ENCODE measurements at regions not wholly inside any gene's neighbourhood (a gene's known extent, or its start where the extent isn't known, plus 50 kb on each side); places are given as distances from the start of the nearest gene placed in this dataset.
"Not testable (repeated sequence)": the region's sequence is repeated elsewhere in the genome, so short reads cannot be mapped to it uniquely, and the experiment has no call there.

DNA sequence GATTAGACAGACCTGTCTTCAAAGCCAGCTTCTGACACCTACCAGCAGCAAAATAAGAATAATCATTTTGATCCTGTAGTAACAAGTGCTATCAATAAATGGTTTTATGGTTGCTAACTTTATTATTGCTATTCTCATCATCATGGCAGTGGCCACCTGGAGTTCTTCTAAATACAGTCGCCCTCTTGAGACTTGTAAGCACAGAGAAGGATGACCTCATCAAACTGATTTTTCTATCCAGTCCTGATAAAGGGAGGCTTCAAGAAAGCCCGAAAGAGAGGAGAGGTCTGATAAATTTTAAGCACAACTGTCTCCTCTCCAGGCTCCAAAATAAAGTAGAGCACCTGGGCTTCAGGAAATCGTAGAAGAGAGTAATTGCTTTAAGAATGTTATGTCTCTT, 286.4 kb downstream of the USP46 start:
- no peak for DNase-seq (ENCODE audit: low read depth)

DNA sequence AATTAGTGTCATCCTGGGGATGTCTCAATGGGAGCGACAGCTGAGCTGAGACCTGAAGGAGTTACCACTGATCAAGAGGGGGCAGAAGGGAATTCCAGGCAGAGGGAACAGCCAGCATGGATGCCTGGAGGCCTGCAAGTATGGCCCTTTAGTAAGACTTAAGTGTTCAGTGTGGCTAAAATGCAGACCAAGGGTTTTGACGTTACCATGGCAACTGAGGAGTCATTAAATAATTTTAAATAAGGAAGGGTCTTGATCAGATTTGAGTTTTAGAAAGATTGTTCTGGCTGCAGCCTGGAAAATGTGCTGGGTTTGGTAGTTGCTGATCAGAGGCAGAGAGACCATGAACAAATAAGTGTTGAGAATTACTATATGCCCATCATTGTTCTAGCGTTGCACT, 285.5 kb downstream of the USP46 start:
- DNase-seq (ENCODE audit: low read depth) = no peak

DNA sequence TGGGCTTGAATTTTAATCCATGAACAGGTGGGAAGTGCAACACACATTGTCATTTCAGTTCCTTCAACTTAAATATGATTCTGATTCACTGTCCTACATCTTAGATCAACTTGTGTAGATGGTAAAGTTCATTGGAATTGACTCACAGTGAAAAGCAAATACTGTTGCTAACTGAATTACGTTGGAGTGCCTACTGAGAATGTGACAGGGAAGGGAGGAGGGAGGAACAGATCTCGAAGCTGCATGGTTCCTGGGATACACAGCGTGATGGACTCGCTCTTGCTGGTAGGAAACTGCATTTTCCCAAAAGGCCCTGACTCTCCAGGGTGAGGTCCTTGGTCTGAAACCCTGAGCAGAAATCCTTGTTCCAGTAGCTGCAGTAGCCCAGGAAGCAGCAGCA, 284.2 kb downstream of the USP46 start:
- no peak for DNase-seq (ENCODE audit: low read depth)

DNA sequence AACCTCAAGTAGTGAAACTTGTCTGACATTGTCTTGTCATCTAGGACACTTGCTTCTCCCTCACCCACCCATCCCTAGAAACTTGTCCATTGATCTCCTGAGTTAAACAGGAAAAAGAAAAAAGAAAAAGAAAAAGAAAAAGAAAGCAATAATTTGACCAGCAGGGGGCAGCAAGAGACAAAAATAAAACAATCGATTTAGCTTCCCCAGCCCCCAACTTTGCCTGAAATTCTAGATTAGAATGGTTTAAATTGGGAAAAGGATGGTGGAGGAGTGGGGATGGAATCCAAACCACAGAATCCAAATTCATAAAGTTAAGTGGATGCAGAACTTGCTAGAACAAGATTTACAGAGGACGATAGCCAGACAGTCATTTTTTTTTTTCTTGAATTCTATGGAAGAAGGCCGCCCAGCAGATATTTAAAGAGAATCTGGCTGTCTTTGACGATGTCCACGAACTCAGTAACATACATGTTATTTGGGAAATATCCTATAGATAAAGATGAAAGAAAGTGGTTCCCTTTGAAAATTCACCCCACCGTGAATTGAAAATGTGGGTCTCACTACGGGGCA, 282.9 kb downstream of the USP46 start:
- DNase-seq (ENCODE audit: low read depth) = peak; percentile 38

DNA sequence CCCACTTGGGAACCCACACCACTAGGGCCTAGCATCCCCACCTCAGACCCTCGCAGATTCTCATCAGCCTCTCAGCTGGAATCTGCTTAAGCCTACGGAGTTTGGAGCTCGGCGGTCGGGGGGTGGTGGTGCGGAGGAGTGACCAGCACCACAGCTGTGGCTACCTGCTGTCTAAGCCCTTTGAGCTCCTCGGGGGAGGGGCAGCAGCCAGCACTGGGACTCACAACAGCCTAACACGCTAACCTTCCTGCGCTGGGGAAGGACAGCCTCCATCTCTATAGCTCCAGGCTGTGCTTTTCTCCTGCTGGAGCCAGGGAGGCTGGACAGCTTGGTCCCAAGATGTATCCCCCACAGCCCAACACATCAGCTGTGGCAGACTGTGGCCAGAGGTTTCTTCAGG, 281.5 kb downstream of the USP46 start:
- DNase-seq (ENCODE audit: low read depth) = no peak

DNA sequence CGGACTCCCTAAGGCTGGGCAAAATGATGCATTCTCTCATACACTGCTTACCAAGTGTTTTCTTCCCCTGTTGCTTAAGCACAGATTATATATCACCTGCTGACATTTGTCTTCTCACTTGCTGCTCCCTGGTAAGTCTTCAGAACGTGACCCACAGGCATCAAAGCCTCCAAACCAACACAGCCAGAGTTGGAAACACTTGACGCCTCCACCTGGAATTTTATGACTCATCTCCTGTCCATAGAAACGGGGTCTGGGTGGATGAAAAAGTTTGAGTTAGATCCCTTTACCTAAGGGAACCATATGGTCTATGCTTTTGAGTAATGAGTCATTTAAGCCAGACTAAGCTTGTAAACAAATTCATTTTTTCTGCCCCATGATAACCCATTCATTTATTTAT, 251.6 kb downstream of the USP46 start:
- no peak for DNase-seq (ENCODE audit: low read depth)

DNA sequence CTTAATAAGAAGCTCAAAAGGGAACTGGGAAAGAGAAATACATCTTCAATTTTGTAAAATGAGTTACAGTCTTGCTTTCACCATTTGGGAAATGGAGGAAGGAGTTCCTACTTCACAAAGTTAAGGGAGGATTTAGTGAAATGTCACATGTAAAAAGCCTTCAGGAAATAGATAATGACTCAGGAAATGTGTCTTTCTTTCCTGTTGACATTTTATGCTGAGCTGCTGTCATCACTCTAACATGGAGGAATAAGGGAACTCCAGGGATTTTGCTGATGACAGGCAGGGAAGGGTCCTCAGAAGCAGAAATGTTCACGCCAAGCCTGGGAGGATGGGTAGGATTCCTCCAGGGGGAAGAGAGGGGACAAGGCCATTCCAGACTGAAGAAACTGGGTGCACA, 251.1 kb downstream of the USP46 start:
- no peak for DNase-seq (ENCODE audit: low read depth)

DNA sequence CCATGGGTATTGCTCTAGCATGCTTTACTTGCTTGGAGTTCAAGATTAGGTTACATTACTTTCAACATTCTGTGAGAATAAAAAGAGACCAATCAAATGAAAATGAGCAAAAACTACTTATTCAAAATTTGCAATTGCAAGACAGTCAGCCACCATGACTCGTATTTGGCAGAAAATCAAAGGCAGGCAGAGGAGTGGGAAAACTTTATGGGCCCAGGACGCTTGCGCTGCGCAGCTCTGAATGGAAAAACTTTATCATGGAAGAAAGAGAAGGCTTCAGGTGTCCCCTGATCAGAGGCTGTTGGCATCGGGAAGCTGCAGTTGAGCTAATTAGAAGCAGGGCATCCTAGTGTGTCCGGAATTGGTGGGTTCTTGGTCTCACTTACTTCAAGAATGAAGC, 250.6 kb downstream of the USP46 start:
- no peak for DNase-seq (ENCODE audit: low read depth)

DNA sequence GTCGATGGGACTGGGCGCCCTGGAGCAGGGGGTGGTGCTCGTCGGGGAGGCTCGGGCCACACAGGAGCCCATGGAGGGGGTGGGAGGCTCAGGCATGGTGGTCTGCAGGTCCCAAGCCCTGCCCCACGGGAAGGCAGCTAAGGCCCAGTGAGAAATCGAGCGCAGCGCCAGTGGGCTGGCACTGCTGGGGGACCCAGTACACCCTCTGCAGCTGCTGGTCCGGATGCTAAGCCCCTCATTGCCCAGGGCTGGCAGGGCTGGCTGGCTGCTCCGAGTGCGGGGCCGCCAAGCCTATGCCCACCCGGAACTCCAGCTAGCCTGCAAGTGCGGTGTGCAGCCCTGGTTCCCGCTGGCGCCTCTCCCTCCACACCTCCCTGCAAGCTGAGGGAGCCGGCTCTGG, 249.3 kb downstream of the USP46 start:
- not testable (repeated sequence) for DNase-seq (ENCODE audit: low read depth)

DNA sequence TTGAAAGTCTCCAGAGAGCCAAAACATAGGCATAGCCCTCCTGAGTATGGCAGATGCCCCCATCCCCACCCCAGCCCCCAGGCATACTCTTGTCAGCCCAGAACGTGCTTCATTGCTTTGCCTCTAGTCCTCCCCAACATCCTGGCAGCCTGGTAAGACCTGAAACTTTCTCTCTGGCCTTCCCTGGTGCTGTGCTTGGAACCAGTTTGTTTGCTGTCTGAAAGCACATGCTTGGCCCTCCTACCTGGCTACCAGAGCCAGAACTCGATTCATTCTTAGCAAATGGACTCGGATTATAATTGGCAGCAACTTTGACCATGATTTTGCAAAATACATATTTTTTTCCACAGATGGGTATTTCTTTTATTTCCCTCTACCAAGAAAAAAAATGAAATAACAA, 248.1 kb downstream of the USP46 start:
- no peak for DNase-seq (ENCODE audit: low read depth)

DNA sequence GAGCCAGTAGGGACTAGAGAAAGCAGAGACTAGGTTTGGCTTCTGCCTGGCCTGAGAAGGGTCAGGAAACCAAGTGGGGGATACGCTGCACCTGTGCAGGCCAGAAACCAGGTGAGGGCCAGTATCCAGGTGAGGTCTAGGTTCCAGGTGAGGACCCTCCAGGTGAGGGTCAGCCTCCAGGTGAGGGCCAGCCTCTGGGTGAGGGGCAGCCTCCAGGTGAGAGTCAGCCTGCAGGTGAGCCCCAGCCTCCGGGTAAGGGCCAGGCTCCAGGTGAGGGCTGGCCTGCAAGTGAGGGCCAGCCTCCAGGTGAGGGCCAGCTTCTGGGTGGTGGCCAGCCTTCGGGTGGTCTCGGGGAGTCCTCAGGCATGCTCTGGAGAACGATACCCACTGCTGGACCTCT, 238.8 kb downstream of the USP46 start:
- no peak for DNase-seq (ENCODE audit: low read depth)

DNA sequence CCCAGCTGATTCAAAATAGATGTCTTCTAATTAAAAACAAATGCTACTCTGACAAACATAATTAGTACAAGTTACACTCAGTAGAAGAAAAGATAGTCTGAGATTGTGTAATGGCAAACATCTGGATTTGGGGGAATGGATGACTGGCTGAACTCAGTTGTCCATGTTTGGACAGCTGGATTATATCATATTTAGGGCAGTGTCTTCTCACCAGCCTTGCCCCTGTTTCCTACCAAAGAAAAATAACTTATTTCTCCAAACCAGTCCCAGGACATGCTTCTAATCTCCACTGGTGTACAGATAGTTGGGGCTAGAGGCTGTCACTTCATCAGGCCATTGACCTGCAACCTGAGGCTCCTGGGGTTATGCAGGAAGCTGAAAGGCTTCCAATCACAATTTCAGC, 237.3 kb downstream of the USP46 start:
- DNase-seq (ENCODE audit: low read depth) = no peak

DNA sequence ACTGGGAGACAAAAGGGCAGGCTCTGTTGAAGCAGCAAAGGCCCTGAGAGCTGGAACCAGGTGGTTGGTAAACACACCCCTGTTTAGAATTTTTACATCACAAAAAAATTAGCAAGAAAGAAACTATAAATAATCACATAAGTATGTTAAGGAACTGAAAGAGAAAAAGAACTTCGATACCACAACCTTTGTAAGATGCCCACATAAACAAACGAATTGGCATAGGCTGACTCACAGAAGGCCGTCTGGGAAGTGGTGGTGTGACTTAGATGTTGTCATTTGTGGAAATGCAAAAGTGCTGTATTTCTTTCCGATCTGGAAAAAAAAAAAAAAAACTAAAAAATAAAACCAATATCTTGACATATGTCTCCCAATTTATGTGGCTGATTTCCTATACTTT, 235.1 kb downstream of the USP46 start:
- DNase-seq (ENCODE audit: low read depth) = no peak

DNA sequence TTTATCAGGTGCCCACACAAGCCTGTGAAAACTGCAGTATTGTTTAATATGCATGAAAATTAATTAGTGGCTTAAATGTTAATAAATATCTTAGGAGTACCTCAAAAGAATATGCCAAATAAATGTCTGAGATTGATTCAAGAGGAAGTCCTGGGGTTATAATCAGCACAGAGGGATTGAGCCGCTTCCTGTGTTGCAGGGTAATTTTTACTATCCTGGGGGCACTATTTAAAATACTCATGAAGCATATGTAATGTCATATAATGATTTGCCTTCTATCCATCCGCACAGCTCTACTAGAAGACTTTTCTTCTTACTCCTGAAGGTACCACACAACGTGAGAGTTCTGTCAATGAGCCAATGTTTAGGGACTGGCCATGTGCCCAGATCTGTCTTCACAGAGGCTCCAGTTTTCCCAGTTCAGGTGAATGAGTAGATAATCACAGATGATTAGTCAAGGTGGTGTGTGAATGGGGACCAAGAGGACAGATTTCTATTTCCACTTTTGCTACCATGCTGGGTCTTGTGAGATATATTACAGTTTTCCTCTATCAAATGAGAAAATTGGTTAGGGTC, 233.3 kb downstream of the USP46 start:
- DNase-seq (ENCODE audit: low read depth) = no peak

DNA sequence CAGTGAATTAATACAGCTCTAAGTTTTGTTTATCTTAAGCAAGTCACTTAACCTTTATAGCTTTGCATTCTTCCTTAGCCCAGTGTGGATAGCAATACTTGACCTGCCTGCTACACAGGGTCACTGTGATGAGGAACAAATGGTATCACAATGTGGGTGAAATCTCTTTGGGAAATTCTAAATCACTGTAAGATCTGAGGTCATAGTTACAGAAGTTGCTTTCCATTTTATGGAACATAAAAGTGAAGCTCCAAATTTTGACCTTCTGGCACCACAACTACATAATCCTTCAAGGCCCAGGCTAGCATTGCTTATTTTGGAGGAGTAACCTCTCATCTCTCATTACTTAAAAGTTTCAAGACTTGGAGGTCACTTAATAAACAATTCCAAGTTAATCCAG, 227.7 kb downstream of the USP46 start:
- DNase-seq (ENCODE audit: low read depth) = no peak

DNA sequence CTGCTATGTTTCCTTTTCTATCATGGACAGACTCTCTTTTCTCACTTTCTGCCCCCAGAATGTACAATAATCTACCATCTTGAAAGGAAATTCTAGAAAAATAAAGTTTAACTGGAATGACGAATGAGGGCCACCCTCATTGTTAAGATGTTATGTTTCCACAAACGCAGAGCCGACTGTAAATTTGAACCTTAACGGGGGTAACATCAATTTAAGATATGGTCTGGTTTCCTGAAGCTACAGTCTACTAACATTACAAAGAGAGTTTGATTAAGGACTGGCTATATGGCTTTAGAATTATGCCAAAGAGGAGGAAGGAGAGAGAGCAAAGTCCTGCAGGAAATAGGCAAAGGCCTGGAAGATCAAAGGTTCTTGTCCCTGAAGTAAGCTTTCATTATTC, 227.2 kb downstream of the USP46 start:
- DNase-seq (ENCODE audit: low read depth) = no peak

DNA sequence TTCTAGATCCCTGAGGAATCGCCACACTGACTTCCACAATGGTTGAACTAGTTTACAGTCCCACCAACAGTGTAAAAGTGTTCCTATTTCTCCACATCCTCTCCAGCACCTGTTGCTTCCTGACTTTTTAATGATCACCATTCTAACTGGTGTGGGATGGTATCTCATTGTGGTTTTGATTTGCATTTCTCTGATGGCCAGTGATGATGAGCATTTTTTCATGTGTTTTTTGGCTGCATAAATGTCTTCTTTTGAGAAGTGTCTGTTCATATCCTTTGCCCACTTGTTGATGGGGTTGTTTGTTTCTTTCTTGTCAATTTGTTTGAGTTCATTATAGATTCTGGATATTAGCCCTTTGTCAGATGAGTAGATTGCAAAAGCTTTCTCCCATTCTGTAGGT, 216.6 kb downstream of the USP46 start:
- DNase-seq (ENCODE audit: low read depth) = not testable (repeated sequence)

DNA sequence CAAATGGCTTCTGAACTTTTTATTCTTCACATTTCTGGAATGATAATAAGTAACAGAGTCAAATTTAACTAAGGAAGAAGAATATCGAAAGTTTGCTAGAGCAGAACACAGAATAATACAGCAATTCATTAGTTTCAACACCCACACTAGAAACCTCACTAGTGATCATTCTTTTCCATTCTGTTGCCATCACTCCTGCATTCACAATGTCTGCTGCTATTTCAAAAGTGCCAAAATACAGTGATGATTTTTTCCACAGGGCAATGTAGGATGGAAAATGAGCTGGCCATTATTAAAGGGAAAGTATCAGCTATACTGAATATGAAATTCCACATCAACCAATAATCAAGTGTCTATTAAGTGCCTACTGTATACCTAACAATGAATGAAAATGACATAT, 186.7 kb downstream of the USP46 start:
- no peak for DNase-seq (ENCODE audit: low read depth)

DNA sequence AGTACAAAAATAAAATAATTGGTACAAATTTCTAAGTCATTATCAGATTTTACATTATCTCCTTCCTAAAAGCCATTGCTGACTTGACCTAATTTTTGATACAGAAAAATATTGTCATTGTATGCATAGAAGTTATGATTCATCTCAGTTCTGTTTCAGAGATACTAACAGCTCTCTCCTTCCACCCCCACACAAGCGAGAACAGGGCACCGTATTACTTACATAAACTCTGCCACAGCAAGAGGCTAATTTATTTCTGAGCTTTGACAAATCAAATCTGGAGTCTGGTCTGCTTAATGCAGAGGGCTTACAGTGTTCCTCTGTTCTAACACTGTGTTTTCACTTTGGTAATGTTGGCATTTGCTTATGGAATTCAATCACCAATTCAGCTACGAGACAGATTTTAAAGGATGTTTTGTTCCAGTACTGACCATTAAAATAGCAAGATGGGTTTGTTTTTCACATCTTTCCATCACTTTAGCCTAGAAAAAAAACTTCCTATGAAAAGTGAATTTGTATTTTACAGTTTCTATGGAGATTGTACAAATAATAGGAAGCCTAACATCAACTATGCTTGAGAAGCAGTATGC, 181.8 kb downstream of the USP46 start:
- no peak for DNase-seq (ENCODE audit: low read depth)

DNA sequence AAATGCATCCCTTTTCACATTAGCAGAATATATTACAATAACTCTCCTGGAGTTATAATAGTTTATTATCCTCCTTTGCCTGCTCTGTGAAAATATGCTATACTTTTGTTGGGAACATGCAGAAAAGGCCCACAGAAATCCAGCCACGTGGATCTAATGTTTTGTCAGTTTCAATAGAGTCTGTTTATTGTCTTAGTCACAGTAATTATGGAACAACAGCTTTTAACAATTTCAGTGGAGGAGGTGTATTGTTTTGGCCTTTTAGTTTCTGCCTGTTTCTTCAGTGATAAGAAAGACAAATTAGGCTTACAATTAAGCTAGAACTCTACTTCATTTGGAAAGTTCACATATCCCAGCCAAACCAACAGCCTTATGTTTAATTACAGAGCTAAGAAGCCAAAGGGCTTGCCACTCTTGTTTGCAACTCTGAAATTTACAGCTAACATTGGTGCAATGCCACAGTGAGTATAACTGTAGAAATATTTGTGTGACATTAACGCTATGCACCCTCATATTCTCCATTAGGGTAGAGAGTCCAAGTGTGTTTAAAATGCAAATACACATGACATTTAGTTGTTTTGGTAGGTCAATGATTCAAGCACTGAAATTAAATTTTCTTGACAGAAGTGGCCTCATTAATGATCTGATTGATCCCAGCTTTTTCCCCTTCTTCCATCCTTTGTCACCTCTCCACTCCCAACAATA, 175.8 kb downstream of the USP46 start:
- no peak for DNase-seq (ENCODE audit: low read depth)

DNA sequence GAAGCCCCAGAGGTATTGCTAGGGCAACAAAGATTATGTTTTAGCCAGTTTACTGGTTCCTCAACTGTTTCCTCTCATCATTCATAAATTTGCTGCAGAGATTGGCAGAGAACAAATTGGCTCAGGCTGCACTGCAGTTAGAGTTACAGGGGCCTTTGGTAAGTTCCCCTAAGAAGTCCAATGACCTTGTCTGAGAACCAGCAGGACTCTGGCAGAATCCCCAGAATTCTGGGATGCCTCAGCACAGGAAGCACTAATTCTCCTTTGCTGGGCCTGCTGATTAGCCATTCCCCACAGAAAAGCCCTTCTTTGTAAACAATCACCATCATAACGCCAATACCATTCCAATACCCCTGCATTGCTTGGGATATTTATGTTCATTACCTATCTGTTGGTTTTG, 151.3 kb downstream of the USP46 start:
- DNase-seq (ENCODE audit: low read depth) = no peak

DNA sequence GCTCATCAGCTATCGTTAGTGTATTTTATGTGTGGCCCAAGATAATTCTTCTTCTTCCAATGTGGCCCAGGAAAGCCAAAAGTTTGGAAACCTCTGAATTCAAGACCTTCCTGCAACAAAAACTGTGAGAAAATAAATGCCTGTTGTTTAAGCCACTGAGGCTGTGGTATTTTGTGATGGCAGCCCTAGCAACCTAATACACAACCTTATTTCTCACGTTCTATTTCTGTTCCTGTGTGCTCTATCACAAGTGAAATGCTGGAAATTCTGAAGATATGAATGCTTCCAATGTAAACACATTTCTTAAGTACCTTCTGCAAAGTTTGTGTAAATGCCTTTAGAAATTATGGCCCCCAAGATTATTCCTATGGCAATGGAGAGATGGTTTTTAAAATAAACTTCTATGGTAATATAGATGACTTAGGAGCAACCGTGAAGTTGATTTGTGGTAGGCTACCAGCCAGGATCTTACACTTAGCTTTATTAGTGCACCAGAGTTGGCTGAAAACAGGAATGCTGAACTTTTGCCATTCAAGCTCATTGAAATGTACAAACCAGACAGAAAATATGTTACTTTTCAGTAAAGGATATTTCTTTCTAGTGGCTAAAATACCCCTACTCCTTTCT, 148.0 kb downstream of the USP46 start:
- no peak for DNase-seq (ENCODE audit: low read depth)

DNA sequence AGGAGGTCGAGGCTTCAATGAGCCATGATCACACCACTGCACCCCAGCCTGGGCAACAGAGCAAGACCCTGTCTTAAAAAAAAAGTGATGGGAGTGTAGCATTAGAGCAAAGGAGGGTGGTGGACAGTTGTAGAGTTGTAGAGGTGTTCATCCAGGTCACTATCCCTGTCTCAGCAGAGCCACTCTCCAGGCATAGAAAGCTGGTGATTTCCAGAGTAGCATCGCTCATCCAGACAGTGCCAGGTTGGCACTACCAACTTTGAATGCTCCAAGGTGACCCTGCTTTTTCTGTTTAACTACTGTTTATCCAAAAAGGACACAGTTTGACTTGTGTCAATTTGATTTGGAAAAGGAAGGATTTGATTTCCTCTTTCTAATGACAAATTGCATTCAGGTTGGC, 147.3 kb downstream of the USP46 start:
- no peak for DNase-seq (ENCODE audit: low read depth)
